ENCODE measurements at regions not wholly inside any gene's neighbourhood (a gene's known extent, or its start where the extent isn't known, plus 50 kb on each side); places are given as distances from the start of the nearest gene placed in this dataset.

- no peaks in the 10 kb centered on the region for H3K9me3 ChIP-seq (ENCODE audit: low read length)
- H3K4me2 ChIP-seq (ENCODE audit: low read length): no peak overlapping the region
- no peaks in the 10 kb centered on the region for H3K36me3 ChIP-seq (ENCODE audit: insufficient read depth, low read length)
- H3K4me1 ChIP-seq (ENCODE audit: insufficient read depth, low read length, severe bottlenecking): no peaks in the 10 kb centered on the region
- no peaks in the 10 kb centered on the region for H3K9me2 ChIP-seq (ENCODE audit: low read depth, low read length)
- TF ChIP-seq EZH2 (IDR thresholded peaks at IDR 0.05; ENCODE audit: borderline replicate concordance, low read length) (no peak), CTCF (IDR thresholded peaks at IDR 0.05; ENCODE audit: low read length) (no peak)
- no peaks in the 10 kb centered on the region for H4K20me1 ChIP-seq (ENCODE audit: insufficient read depth, low read length)
- H3F3A ChIP-seq (ENCODE audit: insufficient read depth, low read length): no peaks in the 10 kb centered on the region
- H3K79me2 ChIP-seq (ENCODE audit: insufficient read depth, low read length): no peaks in the 10 kb centered on the region
- no peaks in the 10 kb centered on the region for H3K27me3 ChIP-seq (ENCODE audit: insufficient read depth, low read length)
- no peak overlapping the region for H2AFZ ChIP-seq (ENCODE audit: low read length)
- H3K9ac ChIP-seq (ENCODE audit: low read length): no peak overlapping the region
- H3K4me3 ChIP-seq (ENCODE audit: low read depth, low read length, poor library complexity, severe bottlenecking): no peak overlapping the region
- no peak overlapping the region for H3K27ac ChIP-seq (ENCODE audit: low read depth, low read length, poor library complexity, severe bottlenecking)
Observed at GRCh38 chr14:53310412-53310811, 157.3 kb upstream of the DDHD1 start.

GRCh38 chr14:53306911-53307310 lies 153.8 kb upstream of the DDHD1 start:
- H2AFZ ChIP-seq (ENCODE audit: low read length): no peak overlapping the region
- no peak overlapping the region for H3K4me3 ChIP-seq (ENCODE audit: low read depth, low read length, poor library complexity, severe bottlenecking)
- H4K20me1 ChIP-seq (ENCODE audit: insufficient read depth, low read length): no peaks in the 10 kb centered on the region
- H3K27ac ChIP-seq (ENCODE audit: low read depth, low read length, poor library complexity, severe bottlenecking): no peak overlapping the region
- no peaks in the 10 kb centered on the region for H3K9me2 ChIP-seq (ENCODE audit: low read depth, low read length)
- no peaks in the 10 kb centered on the region for H3K79me2 ChIP-seq (ENCODE audit: insufficient read depth, low read length)
- no peaks in the 10 kb centered on the region for H3K9me3 ChIP-seq (ENCODE audit: low read length)
- H3K36me3 ChIP-seq (ENCODE audit: insufficient read depth, low read length): no peaks in the 10 kb centered on the region
- no peaks in the 10 kb centered on the region for H3K27me3 ChIP-seq (ENCODE audit: insufficient read depth, low read length)
- TF ChIP-seq CTCF (IDR thresholded peaks at IDR 0.05; ENCODE audit: low read length) (no peak), EZH2 (IDR thresholded peaks at IDR 0.05; ENCODE audit: borderline replicate concordance, low read length) (no peak)
- H3F3A ChIP-seq (ENCODE audit: insufficient read depth, low read length): no peaks in the 10 kb centered on the region
- H3K9ac ChIP-seq (ENCODE audit: low read length): no peak overlapping the region
- H3K4me2 ChIP-seq (ENCODE audit: low read length): no peak overlapping the region
- no peaks in the 10 kb centered on the region for H3K4me1 ChIP-seq (ENCODE audit: insufficient read depth, low read length, severe bottlenecking)

DNA sequence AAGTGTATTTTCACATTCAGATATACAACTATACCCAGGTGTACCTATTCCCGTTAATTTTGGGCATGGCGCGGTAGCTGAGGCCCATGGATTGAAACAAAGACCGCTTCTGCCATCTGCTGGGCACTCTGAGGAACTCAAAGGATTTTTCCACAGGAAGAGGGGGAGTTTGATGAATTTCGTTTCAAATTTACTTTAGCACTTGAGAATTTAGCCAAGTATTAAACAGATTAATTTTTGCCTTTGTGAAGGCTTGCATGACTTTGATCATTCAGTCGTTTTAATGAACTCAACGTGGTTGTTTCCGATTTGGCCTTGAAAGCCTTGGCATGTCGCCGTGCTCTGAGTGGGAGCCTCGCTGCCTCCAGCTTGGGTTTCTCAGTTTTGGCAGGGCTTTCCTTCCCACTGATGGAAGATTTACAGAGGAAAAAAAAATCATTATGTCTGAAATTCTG lies 153.2 kb upstream of the DDHD1 start:
- Histone ChIP-seq H3K9ac (ENCODE audit: low read length) (no peak overlapping the region), H3K4me3 (ENCODE audit: low read depth, low read length, poor library complexity, severe bottlenecking) (no peak overlapping the region)

More for the DNA sequence above, 153.2 kb upstream of the DDHD1 start:
- H3K4me2 ChIP-seq (ENCODE audit: low read length): peak overlapping the region; percentile 31; the same call in 1 of the 2 replicates
- no peaks in the 10 kb centered on the region for H4K20me1 ChIP-seq (ENCODE audit: insufficient read depth, low read length)
- TF ChIP-seq EZH2 (IDR thresholded peaks at IDR 0.05; ENCODE audit: borderline replicate concordance, low read length) (no peak), CTCF (IDR thresholded peaks at IDR 0.05; ENCODE audit: low read length) (peak; percentile 84)
- H3K9me3 ChIP-seq (ENCODE audit: low read length): no peaks in the 10 kb centered on the region
- no peaks in the 10 kb centered on the region for H3K27me3 ChIP-seq (ENCODE audit: insufficient read depth, low read length)
- no peaks in the 10 kb centered on the region for H3K79me2 ChIP-seq (ENCODE audit: insufficient read depth, low read length)
- H3F3A ChIP-seq (ENCODE audit: insufficient read depth, low read length): no peaks in the 10 kb centered on the region
- no peak overlapping the region for H3K27ac ChIP-seq (ENCODE audit: low read depth, low read length, poor library complexity, severe bottlenecking)
- H3K36me3 ChIP-seq (ENCODE audit: insufficient read depth, low read length): no peaks in the 10 kb centered on the region
- no peak overlapping the region for H2AFZ ChIP-seq (ENCODE audit: low read length)
- H3K9me2 ChIP-seq (ENCODE audit: low read depth, low read length): no peaks in the 10 kb centered on the region
- no peaks in the 10 kb centered on the region for H3K4me1 ChIP-seq (ENCODE audit: insufficient read depth, low read length, severe bottlenecking)
